Fibroblast of skin of scalp (primary cell): ENCODE measurements at regions not wholly inside any gene's neighbourhood (a gene's known extent, or its start where the extent isn't known, plus 50 kb on each side); places are given as distances from the start of the nearest gene placed in this dataset.
"Not testable (repeated sequence)": the region's sequence is repeated elsewhere in the genome, so short reads cannot be mapped to it uniquely, and the experiment has no call there.

Source experiments
- DNase-seq: peaks from one replicate; pipeline ENCODE4 v3.0.0-alpha.2; 2013

- no peak for DNase-seq
Measured at GRCh38 chr6:130611366-130611765, 215.8 kb upstream of the SMLR1 start.

GRCh38 chr6:130613176-130613575, 214.0 kb upstream of the SMLR1 start:
- DNase-seq = no peak

GRCh38 chr6:130615816-130616215, 211.4 kb upstream of the SMLR1 start:
- no peak for DNase-seq

GRCh38 chr6:130617658-130618057, 209.5 kb upstream of the SMLR1 start:
- no peak for DNase-seq

GRCh38 chr6:130618806-130619205, 208.4 kb upstream of the SMLR1 start:
- DNase-seq = not testable (repeated sequence)

- peak; percentile 38 for DNase-seq
Measured at GRCh38 chr6:130620338-130620781, 206.8 kb upstream of the SMLR1 start.

GRCh38 chr6:130622142-130622541, 205.1 kb upstream of the SMLR1 start:
- no peak for DNase-seq

- DNase-seq = no peak
Measured at GRCh38 chr6:130624046-130624445, 203.2 kb upstream of the SMLR1 start.

GRCh38 chr6:130625825-130626527, 201.2 kb upstream of the SMLR1 start:
- peak; percentile 83 for DNase-seq

- DNase-seq = no peak
Measured at GRCh38 chr6:130628862-130629261, 198.3 kb upstream of the SMLR1 start.

GRCh38 chr6:130629640-130630039, 197.6 kb upstream of the SMLR1 start:
- no peak for DNase-seq

- no peak for DNase-seq
Measured at GRCh38 chr6:130632277-130632676, 194.9 kb upstream of the SMLR1 start.

GRCh38 chr6:130632897-130633296, 194.3 kb upstream of the SMLR1 start:
- DNase-seq = no peak

GRCh38 chr6:130643361-130643760, 183.8 kb upstream of the SMLR1 start:
- DNase-seq = no peak

- no peak for DNase-seq
Measured at GRCh38 chr6:130644175-130644574, 183.0 kb upstream of the SMLR1 start.

- not testable (repeated sequence) for DNase-seq
Measured at GRCh38 chr6:130644769-130645168, 182.4 kb upstream of the SMLR1 start.

GRCh38 chr6:130647246-130647645, 180.0 kb upstream of the SMLR1 start:
- peak; percentile 71 for DNase-seq

- DNase-seq = peak; percentile 39
Measured at GRCh38 chr6:130655586-130655985, 171.6 kb upstream of the SMLR1 start.

- no peak for DNase-seq
Measured at GRCh38 chr6:130661077-130661476, 166.1 kb upstream of the SMLR1 start.

GRCh38 chr6:130666786-130667185, 160.4 kb upstream of the SMLR1 start:
- DNase-seq = no peak

- no peak for DNase-seq
Measured at GRCh38 chr6:130670142-130670541, 157.1 kb upstream of the SMLR1 start.

- no peak for DNase-seq
Measured at GRCh38 chr6:130671119-130671518, 156.1 kb upstream of the SMLR1 start.

- DNase-seq = no peak
Measured at GRCh38 chr6:130671577-130671976, 155.6 kb upstream of the SMLR1 start.

- DNase-seq = no peak
Measured at GRCh38 chr6:130672153-130672552, 155.1 kb upstream of the SMLR1 start.

- DNase-seq = no peak
Measured at GRCh38 chr6:130674604-130675003, 152.6 kb upstream of the SMLR1 start.
